SW 1271 (cell line): ENCODE measurements at regions not wholly inside any gene's neighbourhood (a gene's known extent, or its start where the extent isn't known, plus 50 kb on each side); places are given as distances from the start of the nearest gene placed in this dataset.

Experiments
- DNase-seq, 2 experiments: peaks; one replicate each; lab custom pipeline; 2025; lab: John Stamatoyannopoulos, UW

DNA sequence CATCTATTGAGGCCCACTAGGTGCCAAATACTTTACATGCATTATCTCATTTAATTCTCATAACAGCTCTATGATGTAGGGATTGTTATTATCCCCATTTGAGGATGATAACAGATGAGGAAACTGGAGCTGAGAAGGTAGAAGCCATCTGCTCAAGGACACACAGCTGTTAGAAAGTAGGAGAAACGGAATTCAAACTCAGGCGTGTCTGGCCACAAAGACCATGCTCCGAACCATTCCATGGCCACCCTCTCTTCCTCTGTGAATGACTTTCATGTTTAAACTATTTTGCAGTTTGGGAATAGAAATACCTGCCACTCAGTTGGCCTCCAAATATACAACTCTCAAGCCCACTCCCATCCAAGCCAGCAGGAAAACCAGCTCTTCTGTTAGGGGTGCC, 87.6 kb upstream of the ANKRD55 start:
- DNase-seq = no peak

DNA sequence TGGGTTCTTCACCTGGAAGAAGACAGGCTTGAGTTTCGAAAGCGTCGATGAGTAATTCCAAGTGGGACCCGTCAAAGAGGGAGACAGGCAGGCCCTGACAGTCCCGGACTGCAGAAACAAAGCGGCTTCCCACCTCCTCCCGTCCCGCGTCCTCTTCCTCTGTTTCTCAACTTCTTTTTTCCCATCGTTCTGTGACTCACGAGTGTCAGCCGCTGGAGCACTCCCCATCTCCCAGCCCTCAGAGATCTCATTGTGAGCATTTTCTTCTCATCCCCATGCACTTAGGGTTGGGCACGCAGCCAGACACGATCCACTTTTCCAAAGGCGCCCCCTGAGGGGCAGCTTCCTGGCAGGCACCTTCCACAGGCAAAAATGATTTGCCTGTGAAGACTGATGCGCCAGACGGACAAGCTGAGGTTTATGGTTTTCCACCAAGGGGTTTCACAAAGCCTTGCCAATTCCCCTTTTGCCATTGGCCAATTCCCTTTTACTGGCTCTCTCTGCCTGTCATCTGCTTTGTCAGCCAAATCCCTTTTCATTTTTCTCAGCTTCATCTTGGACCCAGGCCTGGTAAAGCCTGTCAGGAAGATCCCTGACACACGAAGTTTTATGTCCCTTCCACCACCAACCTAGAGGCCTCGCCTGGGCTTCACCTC, 86.5 kb upstream of the ANKRD55 start:
- no peak for DNase-seq

DNA sequence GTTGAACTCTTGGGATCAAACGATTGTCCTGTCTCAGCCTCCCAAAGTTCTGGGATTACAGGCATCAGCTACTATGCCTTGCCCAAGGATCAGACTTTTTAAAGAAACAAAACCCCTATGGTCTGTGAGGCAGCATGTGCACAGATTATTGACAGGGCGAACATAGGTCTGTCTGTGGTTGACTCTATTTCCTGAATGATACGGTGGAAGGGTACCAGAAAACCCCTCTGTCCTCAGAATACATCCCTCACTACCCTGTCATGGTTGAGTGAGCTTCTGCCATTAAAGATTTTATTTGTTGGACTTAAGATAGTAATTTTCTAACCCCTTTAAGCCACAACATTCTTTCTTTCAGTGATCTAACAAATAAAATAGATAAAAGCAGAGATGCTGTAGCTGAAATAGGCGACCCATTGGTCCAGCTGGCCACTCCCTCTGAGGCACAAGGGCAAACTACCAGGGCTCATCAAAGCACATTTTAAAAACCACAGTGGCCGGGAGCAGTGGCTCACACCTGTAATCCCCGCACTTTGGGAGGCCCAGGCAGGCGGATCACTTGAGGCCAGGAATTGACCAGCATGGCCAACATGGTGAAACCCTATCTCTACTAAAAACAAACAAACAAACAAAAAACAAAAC, 84.9 kb upstream of the ANKRD55 start:
- DNase-seq = no peak

DNA sequence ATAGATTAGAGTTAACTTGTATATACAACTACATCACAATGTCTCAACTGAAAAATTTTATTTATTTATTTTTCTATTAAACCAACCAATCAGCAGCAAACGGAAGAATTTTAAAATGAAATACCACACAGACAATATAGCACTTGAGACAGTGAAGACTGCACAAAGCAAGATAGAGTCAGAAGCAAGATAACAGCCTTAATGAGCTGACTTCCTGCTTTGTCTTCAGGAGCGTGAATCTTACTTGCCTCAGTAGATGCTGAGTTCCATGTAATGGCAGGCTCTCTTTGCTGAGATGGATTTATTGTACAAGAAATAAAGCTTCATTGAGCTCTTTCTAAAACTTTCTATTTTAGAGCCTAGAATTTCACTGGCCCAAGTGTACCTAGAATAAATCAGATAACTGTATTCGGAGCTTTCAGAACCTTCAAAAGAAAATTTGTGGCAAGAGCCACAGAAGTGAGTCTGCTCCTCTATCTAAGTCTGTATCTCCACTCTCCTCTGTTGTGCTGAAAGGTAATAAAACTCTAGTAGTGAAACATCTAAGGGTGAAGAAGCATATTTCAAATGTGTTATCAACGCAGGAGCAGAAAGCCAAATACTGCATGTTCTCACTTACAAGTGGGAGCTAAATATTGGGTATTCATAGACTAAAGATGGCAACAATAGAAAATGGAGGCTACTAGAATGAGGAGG, 83.3 kb upstream of the ANKRD55 start:
- no peak for DNase-seq

GRCh38 chr5:56314529-56314928, 81.4 kb upstream of the ANKRD55 start:
- no peak for DNase-seq

- no peak for DNase-seq
Measured at GRCh38 chr5:56313596-56313995, 80.5 kb upstream of the ANKRD55 start.

GRCh38 chr5:56313004-56313531, 79.9 kb upstream of the ANKRD55 start:
- DNase-seq = no peak

- no peak for DNase-seq
Measured at GRCh38 chr5:56311306-56311905, 78.3 kb upstream of the ANKRD55 start.

DNA sequence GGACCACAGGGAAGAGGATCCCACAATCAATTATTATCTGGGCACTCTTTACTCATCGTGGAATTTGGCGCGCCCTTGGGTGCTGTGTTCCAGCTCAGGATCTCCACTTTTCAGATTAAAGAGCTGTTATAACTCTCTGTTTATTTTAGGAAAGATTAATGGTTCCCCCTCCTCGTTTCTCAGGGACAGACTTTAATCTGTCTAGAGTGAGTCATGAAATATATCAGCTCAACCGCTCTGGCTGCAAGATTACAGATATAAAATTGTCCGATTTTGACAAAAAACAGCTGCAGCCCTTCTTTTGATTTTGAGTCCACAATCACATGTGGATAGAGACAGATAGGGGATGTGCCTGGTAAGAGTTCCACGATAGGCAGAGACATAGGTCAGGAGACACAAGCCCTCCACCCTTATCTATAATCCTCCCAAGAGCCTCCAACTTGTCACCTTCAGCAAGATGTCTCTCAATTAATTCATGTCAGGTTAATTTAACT, 77.6 kb upstream of the ANKRD55 start:
- no peak for DNase-seq

- DNase-seq = no peak
Measured at GRCh38 chr5:56309262-56309826, 76.2 kb upstream of the ANKRD55 start.

DNA sequence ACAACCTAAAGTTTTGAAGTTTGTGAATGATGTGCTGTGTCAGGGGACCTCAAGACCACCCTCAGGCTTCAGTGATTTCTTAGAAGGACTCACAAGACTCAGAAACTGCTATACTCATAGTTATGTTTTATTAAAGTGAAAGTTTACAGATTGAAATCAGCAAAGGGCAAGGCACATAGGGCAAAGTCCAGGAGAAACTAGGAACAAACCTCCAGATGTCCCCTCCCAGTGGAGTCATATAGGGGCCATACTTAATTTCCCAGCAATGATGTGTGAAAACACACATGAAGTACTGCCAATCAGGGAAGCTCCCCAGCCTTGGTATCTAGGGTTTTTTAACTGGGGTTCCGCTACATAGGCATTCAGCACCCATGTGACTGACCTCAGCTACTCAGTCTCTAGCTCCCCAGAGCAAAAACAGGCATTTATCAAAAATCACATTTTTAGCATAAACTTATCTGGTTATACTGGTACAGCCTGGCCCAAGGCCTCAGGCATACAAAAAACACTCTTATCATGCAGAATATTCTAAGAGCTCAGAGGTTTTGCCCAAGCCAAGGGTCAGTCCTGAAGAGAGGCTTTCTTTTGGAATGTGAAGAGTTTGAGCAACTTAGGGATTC, 74.7 kb upstream of the ANKRD55 start:
- no peak for DNase-seq

GRCh38 chr5:56306433-56307150, 73.5 kb upstream of the ANKRD55 start:
- DNase-seq = no peak

GRCh38 chr5:56305001-56305950, 72.1 kb upstream of the ANKRD55 start:
- DNase-seq = no peak

GRCh38 chr5:56303511-56303910, 70.4 kb upstream of the ANKRD55 start:
- no peak for DNase-seq

DNA sequence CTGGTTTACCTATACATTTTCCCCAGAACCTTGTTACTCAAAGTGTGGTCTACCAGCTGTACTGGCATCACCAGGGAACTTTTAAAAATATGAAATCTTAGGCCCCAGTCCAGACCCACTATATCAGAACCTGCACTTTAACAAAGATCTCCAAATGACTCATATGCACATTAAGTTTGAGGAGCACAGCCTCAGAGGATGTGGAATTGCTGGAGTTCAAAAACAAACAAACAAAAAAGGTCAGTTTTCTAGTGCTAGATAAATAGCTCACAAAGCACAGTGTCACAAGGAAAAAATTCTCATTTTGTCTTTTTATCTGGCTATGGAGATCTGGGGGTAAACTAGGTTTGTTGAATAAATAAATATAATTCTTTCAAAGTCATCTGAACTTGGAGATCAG, 68.9 kb upstream of the ANKRD55 start:
- DNase-seq = no peak

DNA sequence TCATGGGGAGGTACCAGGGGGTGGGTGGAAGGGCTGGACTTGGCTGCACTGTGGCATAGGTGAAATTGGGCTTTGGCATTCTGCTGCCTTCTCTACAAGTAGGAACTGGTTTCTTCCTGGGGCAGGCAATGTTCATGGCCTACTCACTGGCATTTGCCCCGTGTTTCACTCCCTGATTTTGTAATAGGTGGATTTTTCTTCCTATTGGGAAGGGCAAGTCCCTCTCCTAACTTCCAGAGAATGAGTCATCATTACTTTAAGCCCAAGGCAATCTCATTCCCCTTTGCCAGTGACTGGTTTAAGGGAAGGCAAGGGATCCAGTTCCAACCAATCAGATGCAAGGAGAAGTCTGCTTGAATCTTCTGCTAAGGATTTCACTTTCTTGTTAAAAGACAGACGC, 67.9 kb upstream of the ANKRD55 start:
- DNase-seq = no peak

GRCh38 chr5:56299212-56299611, 66.1 kb upstream of the ANKRD55 start:
- no peak for DNase-seq

GRCh38 chr5:56298336-56299090, 65.4 kb upstream of the ANKRD55 start:
- DNase-seq = no peak

DNA sequence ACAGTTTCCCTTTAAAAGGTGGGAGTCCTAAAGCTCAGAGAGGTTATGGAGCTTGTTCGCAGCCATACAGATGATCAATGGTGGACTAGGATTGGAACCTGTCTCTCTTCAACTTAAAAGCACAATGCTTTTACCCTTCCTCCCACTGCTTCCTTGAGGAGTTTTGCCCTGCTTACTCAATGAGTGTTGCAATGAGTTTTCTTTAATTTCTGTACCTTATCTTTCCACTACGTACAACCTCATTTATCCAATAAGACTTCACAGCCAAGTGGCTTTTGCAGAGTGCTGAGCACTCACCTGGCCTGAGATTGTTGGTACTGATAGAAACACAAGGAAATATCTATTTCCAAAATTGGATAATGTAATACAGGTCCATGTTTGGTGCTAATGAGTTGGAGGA, 64.7 kb upstream of the ANKRD55 start:
- no peak for DNase-seq
